ENCODE measurements at regions not wholly inside any gene's neighbourhood (a gene's known extent, or its start where the extent isn't known, plus 50 kb on each side); places are given as distances from the start of the nearest gene placed in this dataset.

GRCh38 chr18:27274901-27275300 lies 89.8 kb upstream of the CHST9 start:
- no peak for DNase-seq (ENCODE audit: low spot score)

GRCh38 chr18:27270508-27270907 lies 85.4 kb upstream of the CHST9 start:
- no peak for DNase-seq (ENCODE audit: low spot score)

GRCh38 chr18:27263369-27263768 lies 78.3 kb upstream of the CHST9 start:
- DNase-seq (ENCODE audit: low spot score) = no peak

GRCh38 chr18:27261769-27262549 lies 76.9 kb upstream of the CHST9 start:
- no peak for DNase-seq (ENCODE audit: low spot score)

DNA sequence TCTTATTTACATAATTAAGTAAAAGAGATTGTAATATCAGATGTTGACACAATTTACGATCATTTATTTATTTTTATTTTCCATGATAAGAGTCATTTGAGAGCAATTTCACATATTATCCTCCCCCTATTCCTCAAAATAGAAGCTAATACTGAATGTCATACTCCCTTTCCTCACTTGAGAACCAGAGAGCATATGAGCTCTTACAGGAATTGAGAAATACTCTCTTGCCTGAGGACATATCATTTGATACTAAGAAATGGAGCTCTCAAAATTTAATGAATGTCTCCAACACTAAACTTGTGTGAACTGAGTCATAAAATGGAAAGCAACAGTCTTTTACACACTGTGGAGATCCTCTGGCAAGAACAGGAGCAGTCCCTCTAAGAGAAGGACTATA lies 68.5 kb upstream of the CHST9 start:
- DNase-seq (ENCODE audit: low spot score) = no peak

DNA sequence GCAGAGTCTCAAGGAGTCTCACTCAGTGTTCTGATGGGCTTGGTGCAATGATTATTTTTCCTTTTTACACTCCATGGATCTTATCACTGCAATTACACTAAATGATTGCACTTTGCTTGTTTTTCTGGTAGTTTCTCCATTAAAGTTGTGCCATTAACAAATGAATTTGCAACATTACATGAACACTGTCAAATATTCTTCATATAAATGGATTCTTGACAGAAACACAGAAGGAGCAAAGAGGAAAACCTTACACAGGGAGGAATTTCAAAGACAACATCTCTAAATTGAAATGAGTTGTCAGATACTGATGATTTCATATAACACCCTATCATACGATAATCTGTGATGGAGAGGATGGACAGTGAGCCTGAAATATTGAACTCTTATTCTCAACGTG lies 65.4 kb upstream of the CHST9 start:
- no peak for DNase-seq (ENCODE audit: low spot score)

GRCh38 chr18:27249933-27250332 lies 64.8 kb upstream of the CHST9 start:
- DNase-seq (ENCODE audit: low spot score) = no peak

DNA sequence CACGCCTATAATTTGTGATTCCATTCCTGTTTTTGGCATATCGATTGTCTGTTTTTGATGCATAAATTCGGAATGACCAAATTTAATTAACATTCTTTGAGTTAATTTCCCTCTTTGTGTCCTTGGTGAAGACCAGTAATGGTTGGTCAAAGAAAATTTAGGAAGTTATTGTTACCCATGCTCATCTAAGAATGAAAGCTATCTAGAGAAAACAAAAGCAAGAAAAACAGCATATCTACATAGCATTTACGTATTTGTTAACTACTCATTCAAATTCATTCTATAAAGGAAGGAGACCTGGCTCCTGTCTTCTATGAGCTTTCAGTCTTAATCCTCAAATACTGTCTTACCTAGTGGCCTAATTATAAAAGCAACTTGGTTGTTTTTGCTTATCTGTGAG lies 59.2 kb upstream of the CHST9 start:
- no peak for DNase-seq (ENCODE audit: low spot score)

DNA sequence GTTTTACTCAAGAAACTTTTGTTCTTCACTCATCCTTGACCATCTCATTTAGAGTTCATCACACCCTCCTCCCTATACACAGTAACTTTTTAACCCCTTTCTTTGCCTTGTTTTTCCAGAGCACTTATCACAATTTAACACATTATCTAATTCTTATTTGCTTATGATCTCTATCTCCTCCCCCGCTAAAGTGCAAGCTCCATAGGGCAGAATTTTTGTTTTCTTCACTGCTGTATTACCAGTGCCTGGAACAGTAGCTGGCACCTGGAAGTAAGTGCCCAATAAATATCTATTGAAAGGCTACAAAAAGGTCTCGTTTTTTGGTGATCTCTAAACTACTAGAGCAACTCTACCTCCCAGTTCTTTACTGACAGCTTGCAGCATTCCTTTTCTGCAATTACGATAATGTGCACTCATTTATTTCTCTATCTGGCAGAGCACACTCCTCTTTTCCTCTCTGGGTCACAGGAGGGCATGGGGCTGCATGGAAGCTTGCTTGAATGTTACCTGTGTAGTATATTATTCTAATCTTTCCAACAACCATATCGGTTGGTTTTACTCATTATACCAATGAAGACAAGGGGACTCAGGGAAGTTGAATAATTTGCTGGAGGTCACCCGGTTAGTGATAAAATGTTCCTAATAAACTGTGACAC lies 57.4 kb upstream of the CHST9 start:
- DNase-seq (ENCODE audit: low spot score) = no peak

- no peak for DNase-seq (ENCODE audit: low spot score)
Measured at GRCh38 chr18:27240383-27240782, 55.3 kb upstream of the CHST9 start.

DNA sequence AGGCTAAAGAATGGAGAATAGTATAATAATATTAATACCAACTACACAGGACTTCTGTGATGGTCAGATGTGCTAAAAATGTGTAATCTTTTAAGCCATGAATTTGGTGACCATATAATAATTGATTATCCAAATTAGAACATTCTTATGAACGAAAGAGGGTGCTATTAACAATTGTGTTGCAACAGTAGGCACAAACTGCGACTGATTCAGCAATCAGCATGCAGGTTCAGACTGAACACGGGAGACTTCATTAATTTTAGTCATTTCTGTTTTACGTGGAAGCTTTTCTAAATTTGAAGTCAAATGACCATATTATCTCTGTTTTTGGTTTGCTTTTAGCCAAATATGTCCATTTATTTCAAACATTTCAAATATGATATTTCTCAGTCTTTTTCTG lies 54.6 kb upstream of the CHST9 start:
- no peak for DNase-seq (ENCODE audit: low spot score)

- DNase-seq (ENCODE audit: low spot score) = no peak
Measured at GRCh38 chr18:27235218-27235870, 50.2 kb upstream of the CHST9 start.
